WTC11 (cell line): ENCODE measurements at regions not wholly inside any gene's neighbourhood (a gene's known extent, or its start where the extent isn't known, plus 50 kb on each side); places are given as distances from the start of the nearest gene placed in this dataset.

Source experiments
- ATAC-seq: fragments of 200-7000 bp; cut with Tn5 transposase; 2 replicates; pipeline ENCODE4 v1.10.0; 2021; ENCODE audit warnings: mild to moderate bottlenecking, moderate library complexity
- CTCF ChIA-PET: fragments of 300-600 bp; sonication (Branson Sonifier 250); formaldehyde crosslinking; loops from one replicate; lab custom pipeline; 2021; ENCODE audit warnings: antibody characterized with exemption; lab: Charles Lee
- POLR2A ChIA-PET: fragments of 350-600 bp; sonication (Branson Sonifier 250); formaldehyde crosslinking; loops from one replicate; lab custom pipeline; 2021; ENCODE audit warnings: antibody characterized with exemption; lab: Charles Lee
- DNase-seq: peaks from one replicate; pipeline ENCODE4 v3.0.0; 2021; ENCODE audit warnings: low spot score
- H3K27ac Mint-ChIP-seq: 2 replicates; pipeline ENCODE4 v1.8.0; 2021; ENCODE audit warnings: mixed read lengths
- H3K27me3 Mint-ChIP-seq: 2 replicates; pipeline ENCODE4 v1.8.0; 2021; ENCODE audit warnings: low read depth, mild to moderate bottlenecking, moderate library complexity, mixed read lengths
- H3K36me3 Mint-ChIP-seq: 2 replicates; pipeline ENCODE4 v1.8.0; 2021; ENCODE audit warnings: mixed read lengths
- H3K4me1 Mint-ChIP-seq: 2 replicates; pipeline ENCODE4 v1.8.0; 2022; ENCODE audit warnings: mixed read lengths
- H3K4me3 Mint-ChIP-seq: 2 replicates; pipeline ENCODE4 v1.8.0; 2021; ENCODE audit warnings: mild to moderate bottlenecking, moderate library complexity, mixed read lengths
- H3K9me3 Mint-ChIP-seq: 2 replicates; pipeline ENCODE4 v1.8.0; 2021; ENCODE audit warnings: mixed read lengths
- ETV6 ChIP-seq: sonication (generic); formaldehyde crosslinking; IDR thresholded peaks from 2 replicates; pipeline ENCODE4 v1.8.1; 2022; ENCODE audit warnings: mild to moderate bottlenecking, missing genetic modification reagents
- GABPB1 ChIP-seq: sonication (generic); formaldehyde crosslinking; IDR thresholded peaks from 2 replicates; pipeline ENCODE4 v1.8.1; 2023; ENCODE audit warnings: mild to moderate bottlenecking, missing genetic modification reagents
- HMGA2 ChIP-seq: fragments of 250-450 bp; sonication (Bioruptor Pico); IDR thresholded peaks from 2 replicates; pipeline ENCODE4 v1.4.0; 2021; ENCODE audit warnings: mild to moderate bottlenecking, moderate library complexity
- JUN ChIP-seq: sonication (generic); formaldehyde crosslinking; IDR thresholded peaks from 2 replicates; pipeline ENCODE4 v1.8.0; 2023; ENCODE audit warnings: mild to moderate bottlenecking, missing genetic modification reagents
- MYBL2 ChIP-seq: sonication (generic); formaldehyde crosslinking; IDR thresholded peaks from 2 replicates; pipeline ENCODE4 v1.8.1; 2023; ENCODE audit warnings: mild to moderate bottlenecking, moderate library complexity, missing genetic modification reagents
- SP1 ChIP-seq: sonication (generic); formaldehyde crosslinking; conservative IDR thresholded peaks from 2 replicates; pipeline ENCODE4 v1.8.1; 2022; ENCODE audit warnings: missing genetic modification reagents
- TEAD4 ChIP-seq: sonication (generic); formaldehyde crosslinking; IDR thresholded peaks from 2 replicates; pipeline ENCODE4 v1.8.0; 2022; ENCODE audit warnings: mild to moderate bottlenecking, missing genetic modification reagents
- ZNF121 ChIP-seq: sonication (generic); formaldehyde crosslinking; IDR thresholded peaks from 2 replicates; pipeline ENCODE4 v1.8.0; 2023; ENCODE audit warnings: missing genetic modification reagents
- ZNF317 ChIP-seq: sonication (generic); formaldehyde crosslinking; IDR thresholded peaks from 2 replicates; pipeline ENCODE4 v1.8.1; 2023; ENCODE audit warnings: low read depth, mild to moderate bottlenecking, moderate library complexity, missing genetic modification reagents, borderline replicate concordance
- TF ChIP-seq, protein P1 (sequence below): fragments of 200-600 bp; IDR thresholded peaks from 2 replicates; pipeline ENCODE4 v1.8.0; 2022; ENCODE audit warnings: antibody characterized with exemption
- TF ChIP-seq, protein P2 (sequence below): sonication (generic); formaldehyde crosslinking; IDR thresholded peaks from 2 replicates; pipeline ENCODE4 v1.8.0; 2022; ENCODE audit warnings: mild to moderate bottlenecking, missing genetic modification reagents
- TF ChIP-seq, protein P3 (sequence below): sonication (generic); formaldehyde crosslinking; IDR thresholded peaks from 2 replicates; pipeline ENCODE4 v1.8.1; 2023; ENCODE audit warnings: mild to moderate bottlenecking, missing genetic modification reagents, borderline replicate concordance
- TF ChIP-seq, protein P4 (sequence below): sonication (generic); formaldehyde crosslinking; IDR thresholded peaks from 2 replicates; pipeline ENCODE4 v1.8.0; 2022; ENCODE audit warnings: mild to moderate bottlenecking, missing genetic modification reagents
- TF ChIP-seq, protein P5 (sequence below): sonication (generic); formaldehyde crosslinking; conservative IDR thresholded peaks from 2 replicates; pipeline ENCODE4 v1.8.1; 2022; ENCODE audit warnings: mild to moderate bottlenecking, missing genetic modification reagents
- TF ChIP-seq, protein P6 (sequence below): sonication (generic); formaldehyde crosslinking; IDR thresholded peaks from 2 replicates; pipeline ENCODE4 v1.8.0; 2023; ENCODE audit warnings: missing genetic modification reagents
- TF ChIP-seq, protein P7 (sequence below): sonication (generic); formaldehyde crosslinking; IDR thresholded peaks from 2 replicates; pipeline ENCODE4 v1.8.1; 2022; ENCODE audit warnings: mild to moderate bottlenecking, moderate library complexity, missing genetic modification reagents
- TF ChIP-seq, protein P8 (sequence below): sonication (generic); formaldehyde crosslinking; IDR thresholded peaks from 2 replicates; pipeline ENCODE4 v1.8.1; 2023; ENCODE audit warnings: mild to moderate bottlenecking, moderate library complexity, missing genetic modification reagents
- TF ChIP-seq, protein P9 (sequence below): fragments of 250-450 bp; sonication (Bioruptor Pico); IDR thresholded peaks from 2 replicates; pipeline ENCODE4 v1.8.0; 2021; ENCODE audit warnings: mild to moderate bottlenecking

DNA sequence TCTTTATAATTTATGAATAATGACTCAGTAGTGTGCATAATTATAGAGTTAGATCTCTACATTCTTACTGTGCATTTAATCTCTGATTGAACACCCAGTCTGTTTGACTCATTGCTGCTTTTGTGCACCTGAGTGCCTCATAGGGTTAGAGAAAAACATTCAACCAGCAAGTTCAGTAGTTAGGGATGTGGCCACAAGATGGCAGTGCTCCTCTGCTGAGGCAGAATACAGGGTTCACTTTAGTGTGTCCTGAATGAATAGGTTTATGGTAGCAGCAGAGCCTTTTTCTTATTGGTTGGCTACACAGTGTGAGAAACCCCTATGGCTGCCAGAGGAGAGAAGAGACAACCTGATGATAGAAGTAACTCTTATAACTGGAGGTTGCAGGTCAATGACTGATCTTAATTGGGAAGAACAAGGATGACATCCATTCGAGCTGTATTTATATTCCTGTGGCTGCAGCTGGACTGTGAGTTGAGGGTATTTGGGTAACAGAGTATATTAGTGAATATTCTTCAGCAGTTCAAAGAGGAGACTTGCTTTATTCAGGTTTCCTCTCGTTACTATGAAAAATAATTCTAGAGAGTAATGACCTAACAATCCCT is 194.9 kb upstream of the OR4E1 start:
- H3K36me3 Mint-ChIP-seq, result no peaks in the 10 kb centered on the region
- H3K4me3 Mint-ChIP-seq, result no peak overlapping the region
- H3K9me3 Mint-ChIP-seq, result peaks cover 7% of the 10 kb centered on the region
- TF ChIP-seq, protein P1, sequence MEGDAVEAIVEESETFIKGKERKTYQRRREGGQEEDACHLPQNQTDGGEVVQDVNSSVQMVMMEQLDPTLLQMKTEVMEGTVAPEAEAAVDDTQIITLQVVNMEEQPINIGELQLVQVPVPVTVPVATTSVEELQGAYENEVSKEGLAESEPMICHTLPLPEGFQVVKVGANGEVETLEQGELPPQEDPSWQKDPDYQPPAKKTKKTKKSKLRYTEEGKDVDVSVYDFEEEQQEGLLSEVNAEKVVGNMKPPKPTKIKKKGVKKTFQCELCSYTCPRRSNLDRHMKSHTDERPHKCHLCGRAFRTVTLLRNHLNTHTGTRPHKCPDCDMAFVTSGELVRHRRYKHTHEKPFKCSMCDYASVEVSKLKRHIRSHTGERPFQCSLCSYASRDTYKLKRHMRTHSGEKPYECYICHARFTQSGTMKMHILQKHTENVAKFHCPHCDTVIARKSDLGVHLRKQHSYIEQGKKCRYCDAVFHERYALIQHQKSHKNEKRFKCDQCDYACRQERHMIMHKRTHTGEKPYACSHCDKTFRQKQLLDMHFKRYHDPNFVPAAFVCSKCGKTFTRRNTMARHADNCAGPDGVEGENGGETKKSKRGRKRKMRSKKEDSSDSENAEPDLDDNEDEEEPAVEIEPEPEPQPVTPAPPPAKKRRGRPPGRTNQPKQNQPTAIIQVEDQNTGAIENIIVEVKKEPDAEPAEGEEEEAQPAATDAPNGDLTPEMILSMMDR, result peak; percentile 48
- TF ChIP-seq, protein P2, sequence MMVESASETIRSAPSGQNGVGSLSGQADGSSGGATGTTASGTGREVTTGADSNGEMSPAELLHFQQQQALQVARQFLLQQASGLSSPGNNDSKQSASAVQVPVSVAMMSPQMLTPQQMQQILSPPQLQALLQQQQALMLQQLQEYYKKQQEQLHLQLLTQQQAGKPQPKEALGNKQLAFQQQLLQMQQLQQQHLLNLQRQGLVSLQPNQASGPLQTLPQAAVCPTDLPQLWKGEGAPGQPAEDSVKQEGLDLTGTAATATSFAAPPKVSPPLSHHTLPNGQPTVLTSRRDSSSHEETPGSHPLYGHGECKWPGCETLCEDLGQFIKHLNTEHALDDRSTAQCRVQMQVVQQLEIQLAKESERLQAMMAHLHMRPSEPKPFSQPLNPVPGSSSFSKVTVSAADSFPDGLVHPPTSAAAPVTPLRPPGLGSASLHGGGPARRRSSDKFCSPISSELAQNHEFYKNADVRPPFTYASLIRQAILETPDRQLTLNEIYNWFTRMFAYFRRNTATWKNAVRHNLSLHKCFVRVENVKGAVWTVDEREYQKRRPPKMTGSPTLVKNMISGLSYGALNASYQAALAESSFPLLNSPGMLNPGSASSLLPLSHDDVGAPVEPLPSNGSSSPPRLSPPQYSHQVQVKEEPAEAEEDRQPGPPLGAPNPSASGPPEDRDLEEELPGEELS, result no peak
- TF ChIP-seq GABPB1 (CRISPR knock-in tag) (no peak), MYBL2 (CRISPR knock-in tag) (no peak), HMGA2 (no peak), ZNF121 (CRISPR knock-in tag) (no peak)
- ChIA-PET POLR2A (no interaction called here), CTCF (interaction anchor here (0.6 to 1.5 kb wide), 6 partner anchors 9 to 122 kb away, joined by 3 to 7 read pairs (median 4); no protein-coding TSS in a partner anchor)
- peak; percentile 80 for DNase-seq
- no peak overlapping the region for H3K27ac Mint-ChIP-seq
- H3K4me1 Mint-ChIP-seq, result no peaks in the 10 kb centered on the region
- peaks cover 11% of the 10 kb centered on the region for H3K27me3 Mint-ChIP-seq
- peak; percentile 100 for ATAC-seq

DNA sequence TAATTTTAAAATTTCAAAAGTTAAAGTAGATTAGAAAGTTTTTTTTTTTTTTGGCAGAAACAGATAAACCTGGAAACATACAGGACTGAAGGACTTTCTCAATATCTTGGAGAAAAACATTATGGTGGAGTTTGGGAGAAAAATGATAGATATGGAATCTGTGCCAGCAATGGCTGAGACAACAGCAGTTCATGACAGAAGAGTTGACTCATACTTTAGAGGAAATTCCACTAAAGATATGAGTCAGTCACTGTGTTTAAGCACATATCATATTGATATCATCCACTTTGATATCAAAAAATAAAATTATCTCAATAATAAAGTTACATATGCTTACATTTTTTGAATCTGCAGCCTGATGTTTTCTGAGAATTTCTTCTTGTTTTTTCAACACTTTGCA is 193.9 kb upstream of the OR4E1 start:
- CTCF ChIA-PET, result interaction anchor here (1.4 kb wide), 1 partner anchor 144 kb away, joined by 3 read pairs; no protein-coding TSS in a partner anchor

DNA sequence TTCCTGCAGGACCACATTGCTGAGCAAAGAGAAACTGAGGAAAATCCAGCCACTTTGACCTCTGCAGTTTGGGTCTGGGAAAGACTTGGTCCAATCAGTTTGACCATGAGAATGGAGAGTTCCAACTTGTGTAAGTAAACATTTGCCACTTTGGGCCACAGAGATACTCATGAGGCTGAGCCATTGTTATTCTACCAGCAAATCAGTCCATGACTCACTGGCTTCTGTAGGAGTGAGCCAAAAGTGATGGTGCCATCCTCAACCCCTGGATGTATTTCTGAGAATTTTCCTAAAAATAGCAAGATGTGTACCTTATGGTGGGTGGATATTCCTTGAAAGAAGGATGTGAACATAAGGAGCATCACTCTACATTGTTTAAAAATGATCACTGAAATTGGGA is 192.9 kb upstream of the OR4E1 start:
- H3K36me3 Mint-ChIP-seq, result no peaks in the 10 kb centered on the region
- H3K4me1 Mint-ChIP-seq, result no peaks in the 10 kb centered on the region
- H3K27me3 Mint-ChIP-seq, result peaks cover 15% of the 10 kb centered on the region
- DNase-seq, result no peak
- ChIA-PET POLR2A (no interaction called here), CTCF (interaction anchor here (0.7 to 1.4 kb wide), 3 partner anchors 14 to 143 kb away, joined by 3 to 4 read pairs (median 3); no protein-coding TSS in a partner anchor)
- H3K27ac Mint-ChIP-seq, result no peak overlapping the region
- peaks cover 7% of the 10 kb centered on the region for H3K9me3 Mint-ChIP-seq
- no peak overlapping the region for H3K4me3 Mint-ChIP-seq
- no peak for ATAC-seq
- TF ChIP-seq, protein P3, sequence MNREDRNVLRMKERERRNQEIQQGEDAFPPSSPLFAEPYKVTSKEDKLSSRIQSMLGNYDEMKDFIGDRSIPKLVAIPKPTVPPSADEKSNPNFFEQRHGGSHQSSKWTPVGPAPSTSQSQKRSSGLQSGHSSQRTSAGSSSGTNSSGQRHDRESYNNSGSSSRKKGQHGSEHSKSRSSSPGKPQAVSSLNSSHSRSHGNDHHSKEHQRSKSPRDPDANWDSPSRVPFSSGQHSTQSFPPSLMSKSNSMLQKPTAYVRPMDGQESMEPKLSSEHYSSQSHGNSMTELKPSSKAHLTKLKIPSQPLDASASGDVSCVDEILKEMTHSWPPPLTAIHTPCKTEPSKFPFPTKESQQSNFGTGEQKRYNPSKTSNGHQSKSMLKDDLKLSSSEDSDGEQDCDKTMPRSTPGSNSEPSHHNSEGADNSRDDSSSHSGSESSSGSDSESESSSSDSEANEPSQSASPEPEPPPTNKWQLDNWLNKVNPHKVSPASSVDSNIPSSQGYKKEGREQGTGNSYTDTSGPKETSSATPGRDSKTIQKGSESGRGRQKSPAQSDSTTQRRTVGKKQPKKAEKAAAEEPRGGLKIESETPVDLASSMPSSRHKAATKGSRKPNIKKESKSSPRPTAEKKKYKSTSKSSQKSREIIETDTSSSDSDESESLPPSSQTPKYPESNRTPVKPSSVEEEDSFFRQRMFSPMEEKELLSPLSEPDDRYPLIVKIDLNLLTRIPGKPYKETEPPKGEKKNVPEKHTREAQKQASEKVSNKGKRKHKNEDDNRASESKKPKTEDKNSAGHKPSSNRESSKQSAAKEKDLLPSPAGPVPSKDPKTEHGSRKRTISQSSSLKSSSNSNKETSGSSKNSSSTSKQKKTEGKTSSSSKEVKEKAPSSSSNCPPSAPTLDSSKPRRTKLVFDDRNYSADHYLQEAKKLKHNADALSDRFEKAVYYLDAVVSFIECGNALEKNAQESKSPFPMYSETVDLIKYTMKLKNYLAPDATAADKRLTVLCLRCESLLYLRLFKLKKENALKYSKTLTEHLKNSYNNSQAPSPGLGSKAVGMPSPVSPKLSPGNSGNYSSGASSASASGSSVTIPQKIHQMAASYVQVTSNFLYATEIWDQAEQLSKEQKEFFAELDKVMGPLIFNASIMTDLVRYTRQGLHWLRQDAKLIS (CRISPR knock-in tag), result no peak
- TF ChIP-seq ETV6 (CRISPR knock-in tag) (no peak), TEAD4 (CRISPR knock-in tag) (no peak), GABPB1 (CRISPR knock-in tag) (no peak)
- TF ChIP-seq, protein P4, sequence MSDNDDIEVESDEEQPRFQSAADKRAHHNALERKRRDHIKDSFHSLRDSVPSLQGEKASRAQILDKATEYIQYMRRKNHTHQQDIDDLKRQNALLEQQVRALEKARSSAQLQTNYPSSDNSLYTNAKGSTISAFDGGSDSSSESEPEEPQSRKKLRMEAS (CRISPR knock-in tag), result no peak
- TF ChIP-seq, protein P5, sequence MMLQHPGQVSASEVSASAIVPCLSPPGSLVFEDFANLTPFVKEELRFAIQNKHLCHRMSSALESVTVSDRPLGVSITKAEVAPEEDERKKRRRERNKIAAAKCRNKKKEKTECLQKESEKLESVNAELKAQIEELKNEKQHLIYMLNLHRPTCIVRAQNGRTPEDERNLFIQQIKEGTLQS (CRISPR knock-in tag), result no peak
- TF ChIP-seq, protein P6, sequence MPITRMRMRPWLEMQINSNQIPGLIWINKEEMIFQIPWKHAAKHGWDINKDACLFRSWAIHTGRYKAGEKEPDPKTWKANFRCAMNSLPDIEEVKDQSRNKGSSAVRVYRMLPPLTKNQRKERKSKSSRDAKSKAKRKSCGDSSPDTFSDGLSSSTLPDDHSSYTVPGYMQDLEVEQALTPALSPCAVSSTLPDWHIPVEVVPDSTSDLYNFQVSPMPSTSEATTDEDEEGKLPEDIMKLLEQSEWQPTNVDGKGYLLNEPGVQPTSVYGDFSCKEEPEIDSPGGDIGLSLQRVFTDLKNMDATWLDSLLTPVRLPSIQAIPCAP (CRISPR knock-in tag), result no peak
- TF ChIP-seq, protein P7, sequence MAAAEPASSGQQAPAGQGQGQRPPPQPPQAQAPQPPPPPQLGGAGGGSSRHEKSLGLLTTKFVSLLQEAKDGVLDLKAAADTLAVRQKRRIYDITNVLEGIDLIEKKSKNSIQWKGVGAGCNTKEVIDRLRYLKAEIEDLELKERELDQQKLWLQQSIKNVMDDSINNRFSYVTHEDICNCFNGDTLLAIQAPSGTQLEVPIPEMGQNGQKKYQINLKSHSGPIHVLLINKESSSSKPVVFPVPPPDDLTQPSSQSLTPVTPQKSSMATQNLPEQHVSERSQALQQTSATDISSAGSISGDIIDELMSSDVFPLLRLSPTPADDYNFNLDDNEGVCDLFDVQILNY (CRISPR knock-in tag), result no peak
- TF ChIP-seq, protein P8, sequence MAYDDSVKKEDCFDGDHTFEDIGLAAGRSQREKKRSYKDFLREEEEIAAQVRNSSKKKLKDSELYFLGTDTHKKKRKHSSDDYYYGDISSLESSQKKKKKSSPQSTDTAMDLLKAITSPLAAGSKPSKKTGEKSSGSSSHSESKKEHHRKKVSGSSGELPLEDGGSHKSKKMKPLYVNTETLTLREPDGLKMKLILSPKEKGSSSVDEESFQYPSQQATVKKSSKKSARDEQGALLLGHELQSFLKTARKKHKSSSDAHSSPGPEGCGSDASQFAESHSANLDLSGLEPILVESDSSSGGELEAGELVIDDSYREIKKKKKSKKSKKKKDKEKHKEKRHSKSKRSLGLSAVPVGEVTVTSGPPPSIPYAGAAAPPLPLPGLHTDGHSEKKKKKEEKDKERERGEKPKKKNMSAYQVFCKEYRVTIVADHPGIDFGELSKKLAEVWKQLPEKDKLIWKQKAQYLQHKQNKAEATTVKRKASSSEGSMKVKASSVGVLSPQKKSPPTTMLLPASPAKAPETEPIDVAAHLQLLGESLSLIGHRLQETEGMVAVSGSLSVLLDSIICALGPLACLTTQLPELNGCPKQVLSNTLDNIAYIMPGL (CRISPR knock-in tag), result no peak

More for the DNA sequence above, 193.9 kb upstream of the OR4E1 start:
- ATAC-seq (no peak), DNase-seq (no peak)
- peaks cover 13% of the 10 kb centered on the region for H3K27me3 Mint-ChIP-seq
- no peaks in the 10 kb centered on the region for H3K36me3 Mint-ChIP-seq
- TF ChIP-seq JUN (CRISPR knock-in tag) (no peak), ZNF317 (CRISPR knock-in tag) (no peak), SP1 (CRISPR knock-in tag) (no peak)
- TF ChIP-seq, protein P9, sequence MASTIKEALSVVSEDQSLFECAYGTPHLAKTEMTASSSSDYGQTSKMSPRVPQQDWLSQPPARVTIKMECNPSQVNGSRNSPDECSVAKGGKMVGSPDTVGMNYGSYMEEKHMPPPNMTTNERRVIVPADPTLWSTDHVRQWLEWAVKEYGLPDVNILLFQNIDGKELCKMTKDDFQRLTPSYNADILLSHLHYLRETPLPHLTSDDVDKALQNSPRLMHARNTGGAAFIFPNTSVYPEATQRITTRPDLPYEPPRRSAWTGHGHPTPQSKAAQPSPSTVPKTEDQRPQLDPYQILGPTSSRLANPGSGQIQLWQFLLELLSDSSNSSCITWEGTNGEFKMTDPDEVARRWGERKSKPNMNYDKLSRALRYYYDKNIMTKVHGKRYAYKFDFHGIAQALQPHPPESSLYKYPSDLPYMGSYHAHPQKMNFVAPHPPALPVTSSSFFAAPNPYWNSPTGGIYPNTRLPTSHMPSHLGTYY, result no peak
- H3K4me1 Mint-ChIP-seq, result no peaks in the 10 kb centered on the region
- no peak overlapping the region for H3K4me3 Mint-ChIP-seq
- peaks cover 7% of the 10 kb centered on the region for H3K9me3 Mint-ChIP-seq
- H3K27ac Mint-ChIP-seq, result no peak overlapping the region
- POLR2A ChIA-PET, result no interaction called here
